ENCODE measurements at regions not wholly inside any gene's neighbourhood (a gene's known extent, or its start where the extent isn't known, plus 50 kb on each side); places are given as distances from the start of the nearest gene placed in this dataset.

DNA sequence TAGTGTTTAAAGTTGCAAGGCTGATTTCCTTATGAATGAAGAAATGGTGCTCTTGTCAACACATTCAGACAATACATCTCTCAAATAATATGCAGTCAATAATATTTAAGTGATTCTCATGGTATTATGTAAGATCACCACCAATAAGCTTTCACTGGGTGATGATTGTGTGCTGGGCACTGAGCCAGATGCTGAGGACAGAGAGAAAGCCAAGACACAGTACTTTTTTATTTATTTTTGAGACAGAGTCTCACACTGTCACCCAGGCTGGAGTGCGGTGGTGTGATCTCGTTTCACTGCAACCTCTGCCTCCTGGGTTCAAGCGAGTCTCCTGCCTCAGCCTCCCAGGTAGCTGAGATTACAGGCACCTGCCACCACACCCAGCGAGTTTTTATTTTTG lies 130.6 kb upstream of the LSM8 start:
- no peak for TF ChIP-seq EP300 (IDR thresholded peaks at IDR 0.05)
- TF ChIP-seq, protein P1, sequence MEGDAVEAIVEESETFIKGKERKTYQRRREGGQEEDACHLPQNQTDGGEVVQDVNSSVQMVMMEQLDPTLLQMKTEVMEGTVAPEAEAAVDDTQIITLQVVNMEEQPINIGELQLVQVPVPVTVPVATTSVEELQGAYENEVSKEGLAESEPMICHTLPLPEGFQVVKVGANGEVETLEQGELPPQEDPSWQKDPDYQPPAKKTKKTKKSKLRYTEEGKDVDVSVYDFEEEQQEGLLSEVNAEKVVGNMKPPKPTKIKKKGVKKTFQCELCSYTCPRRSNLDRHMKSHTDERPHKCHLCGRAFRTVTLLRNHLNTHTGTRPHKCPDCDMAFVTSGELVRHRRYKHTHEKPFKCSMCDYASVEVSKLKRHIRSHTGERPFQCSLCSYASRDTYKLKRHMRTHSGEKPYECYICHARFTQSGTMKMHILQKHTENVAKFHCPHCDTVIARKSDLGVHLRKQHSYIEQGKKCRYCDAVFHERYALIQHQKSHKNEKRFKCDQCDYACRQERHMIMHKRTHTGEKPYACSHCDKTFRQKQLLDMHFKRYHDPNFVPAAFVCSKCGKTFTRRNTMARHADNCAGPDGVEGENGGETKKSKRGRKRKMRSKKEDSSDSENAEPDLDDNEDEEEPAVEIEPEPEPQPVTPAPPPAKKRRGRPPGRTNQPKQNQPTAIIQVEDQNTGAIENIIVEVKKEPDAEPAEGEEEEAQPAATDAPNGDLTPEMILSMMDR (IDR thresholded peaks at IDR 0.05), result no peak
